ENCODE measurements at regions not wholly inside any gene's neighbourhood (a gene's known extent, or its start where the extent isn't known, plus 50 kb on each side); places are given as distances from the start of the nearest gene placed in this dataset.

DNA sequence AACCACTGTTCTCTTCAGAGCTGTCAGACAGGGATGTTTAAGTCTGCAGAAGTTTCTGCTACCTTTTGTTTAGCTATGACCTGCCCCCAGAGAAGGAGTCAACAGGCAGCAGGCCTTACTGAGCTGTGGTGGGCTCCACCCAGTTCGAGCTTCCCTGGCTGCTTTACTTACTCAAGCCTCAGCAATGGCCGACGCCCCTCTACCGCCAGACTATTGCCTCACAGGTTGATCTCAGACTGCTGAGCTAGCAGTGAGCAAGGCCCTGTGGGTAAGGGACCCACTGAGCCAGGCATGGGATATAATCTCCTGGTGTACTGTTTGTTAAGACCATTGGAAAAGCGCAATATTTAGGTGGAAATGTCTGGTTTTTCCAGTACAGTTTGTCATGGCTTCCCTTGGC is 229.6 kb downstream of the TMEM167A start:
- TF ChIP-seq POLR2AphosphoS5 (IDR thresholded peaks at IDR 0.05; ENCODE audit: low read depth, low read length) (no peak), EZH2 (IDR thresholded peaks at IDR 0.05; ENCODE audit: low read depth, low read length, severe bottlenecking) (no peak), JUND (IDR thresholded peaks at IDR 0.05; ENCODE audit: low read length) (no peak)

Measured in H1 (cell line).